WTC11 (cell line): ENCODE measurements at regions not wholly inside any gene's neighbourhood (a gene's known extent, or its start where the extent isn't known, plus 50 kb on each side); places are given as distances from the start of the nearest gene placed in this dataset.

ENCODE experiments used
- ATAC-seq: fragments of 200-7000 bp; cut with Tn5 transposase; 2 replicates; pipeline ENCODE4 v1.10.0; 2021; ENCODE audit warnings: mild to moderate bottlenecking, moderate library complexity
- CTCF ChIA-PET: fragments of 300-600 bp; sonication (Branson Sonifier 250); formaldehyde crosslinking; loops from one replicate; lab custom pipeline; 2021; ENCODE audit warnings: antibody characterized with exemption; lab: Charles Lee
- POLR2A ChIA-PET: fragments of 350-600 bp; sonication (Branson Sonifier 250); formaldehyde crosslinking; loops from one replicate; lab custom pipeline; 2021; ENCODE audit warnings: antibody characterized with exemption; lab: Charles Lee
- DNase-seq: peaks from one replicate; pipeline ENCODE4 v3.0.0; 2021; ENCODE audit warnings: low spot score
- H3K27ac Mint-ChIP-seq: 2 replicates; pipeline ENCODE4 v1.8.0; 2021; ENCODE audit warnings: mixed read lengths
- H3K27me3 Mint-ChIP-seq: 2 replicates; pipeline ENCODE4 v1.8.0; 2021; ENCODE audit warnings: low read depth, mild to moderate bottlenecking, moderate library complexity, mixed read lengths
- H3K36me3 Mint-ChIP-seq: 2 replicates; pipeline ENCODE4 v1.8.0; 2021; ENCODE audit warnings: mixed read lengths
- H3K4me1 Mint-ChIP-seq: 2 replicates; pipeline ENCODE4 v1.8.0; 2022; ENCODE audit warnings: mixed read lengths
- H3K4me3 Mint-ChIP-seq: 2 replicates; pipeline ENCODE4 v1.8.0; 2021; ENCODE audit warnings: mild to moderate bottlenecking, moderate library complexity, mixed read lengths
- H3K9me3 Mint-ChIP-seq: 2 replicates; pipeline ENCODE4 v1.8.0; 2021; ENCODE audit warnings: mixed read lengths
- ATF3 ChIP-seq: sonication (generic); formaldehyde crosslinking; conservative IDR thresholded peaks from 2 replicates; pipeline ENCODE4 v1.8.1; 2022; ENCODE audit warnings: mild to moderate bottlenecking, missing genetic modification reagents
- CREM ChIP-seq: sonication (generic); formaldehyde crosslinking; IDR thresholded peaks from 2 replicates; pipeline ENCODE4 v1.8.1; 2022; ENCODE audit warnings: mild to moderate bottlenecking, missing genetic modification reagents, moderate library complexity
- E2F1 ChIP-seq: sonication (generic); formaldehyde crosslinking; IDR thresholded peaks from 2 replicates; pipeline ENCODE4 v1.8.0; 2022; ENCODE audit warnings: mild to moderate bottlenecking, missing genetic modification reagents
- FOXP1 ChIP-seq: sonication (generic); formaldehyde crosslinking; IDR thresholded peaks from 2 replicates; pipeline ENCODE4 v1.8.0; 2022; ENCODE audit warnings: missing genetic modification reagents, mild to moderate bottlenecking, moderate library complexity, borderline replicate concordance
- HMGXB4 ChIP-seq: sonication (generic); formaldehyde crosslinking; IDR thresholded peaks from 2 replicates; pipeline ENCODE4 v1.8.1; 2023; ENCODE audit warnings: mild to moderate bottlenecking, moderate library complexity, missing genetic modification reagents
- MXD4 ChIP-seq: fragments of 250-450 bp; sonication (Bioruptor Pico); IDR thresholded peaks from 2 replicates; pipeline ENCODE4 v1.8.0; 2021; ENCODE audit warnings: mild to moderate bottlenecking, moderate library complexity, borderline replicate concordance
- NR2C2 ChIP-seq: sonication (generic); formaldehyde crosslinking; IDR thresholded peaks from 2 replicates; pipeline ENCODE4 v1.8.0; 2022; ENCODE audit warnings: mild to moderate bottlenecking, missing genetic modification reagents
- PREB ChIP-seq: sonication (generic); formaldehyde crosslinking; IDR thresholded peaks from 2 replicates; pipeline ENCODE4 v1.8.1; 2022; ENCODE audit warnings: mild to moderate bottlenecking, missing genetic modification reagents, moderate library complexity, borderline replicate concordance
- RORB ChIP-seq: fragments of 250-450 bp; sonication (Bioruptor Pico); IDR thresholded peaks from 2 replicates; pipeline ENCODE4 v1.9.0; 2021; ENCODE audit warnings: mild to moderate bottlenecking
- SMAD4 ChIP-seq: sonication (generic); formaldehyde crosslinking; IDR thresholded peaks from 2 replicates; pipeline ENCODE4 v1.8.0; 2022; ENCODE audit warnings: mild to moderate bottlenecking, missing genetic modification reagents
- SP1 ChIP-seq: sonication (generic); formaldehyde crosslinking; conservative IDR thresholded peaks from 2 replicates; pipeline ENCODE4 v1.8.1; 2022; ENCODE audit warnings: missing genetic modification reagents
- TEAD1 ChIP-seq: sonication (generic); formaldehyde crosslinking; IDR thresholded peaks from 2 replicates; pipeline ENCODE4 v1.8.0; 2022; ENCODE audit warnings: mild to moderate bottlenecking, missing genetic modification reagents
- TEAD4 ChIP-seq: sonication (generic); formaldehyde crosslinking; IDR thresholded peaks from 2 replicates; pipeline ENCODE4 v1.8.0; 2022; ENCODE audit warnings: mild to moderate bottlenecking, missing genetic modification reagents
- USF1 ChIP-seq: sonication (generic); formaldehyde crosslinking; IDR thresholded peaks from 2 replicates; pipeline ENCODE4 v1.8.0; 2022; ENCODE audit warnings: mild to moderate bottlenecking, missing genetic modification reagents
- ZMAT4 ChIP-seq: fragments of 250-450 bp; sonication (Bioruptor Pico); IDR thresholded peaks from 2 replicates; pipeline ENCODE4 v1.9.0; 2021; ENCODE audit warnings: mild to moderate bottlenecking
- ZNF219 ChIP-seq: sonication (generic); formaldehyde crosslinking; IDR thresholded peaks from 2 replicates; pipeline ENCODE4 v1.8.0; 2023; ENCODE audit warnings: missing genetic modification reagents, mild to moderate bottlenecking, borderline replicate concordance

- DNase-seq = no peak
- CTCF ChIA-PET = interaction anchor here (0.5 kb wide), 1 partner anchor 31 kb away, joined by 3 read pairs; no protein-coding TSS in a partner anchor
- Mint-ChIP-seq H3K4me1 (no peaks in the 10 kb centered on the region), H3K9me3 (peaks cover 3% of the 10 kb centered on the region; the same call in 1 of the 2 replicates), H3K4me3 (no peak overlapping the region), H3K27me3 (no peaks in the 10 kb centered on the region), H3K36me3 (no peaks in the 10 kb centered on the region), H3K27ac (no peak overlapping the region)
- TF ChIP-seq USF1 (CRISPR knock-in tag) (no peak), SMAD4 (CRISPR knock-in tag) (no peak), NR2C2 (CRISPR knock-in tag) (no peak), RORB (CRISPR knock-in tag) (no peak), CREM (CRISPR knock-in tag) (no peak), ZNF219 (CRISPR knock-in tag) (no peak)
- POLR2A ChIA-PET = no interaction called here
- no peak for ATAC-seq
These were observed 52.9 kb upstream of the GLS start for GRCh38 chr2:190827720-190828119.

- Mint-ChIP-seq H3K36me3 (no peaks in the 10 kb centered on the region), H3K27me3 (no peaks in the 10 kb centered on the region), H3K27ac (no peak overlapping the region), H3K4me1 (no peaks in the 10 kb centered on the region), H3K9me3 (0 out of 2 replicates have a peak, but pooled peaks cover 3% of the 10 kb centered on the region), H3K4me3 (no peak overlapping the region)
- ATAC-seq (no peak), DNase-seq (no peak)
- POLR2A ChIA-PET = no interaction called here
- TF ChIP-seq FOXP1 = no peak
- TF ChIP-seq PREB = no peak
- TF ChIP-seq ATF3 = no peak
- TF ChIP-seq SP1 (CRISPR knock-in tag) = no peak
- no peak for TF ChIP-seq MXD4 (CRISPR knock-in tag)
- TF ChIP-seq TEAD1 (CRISPR knock-in tag) = no peak
- no peak for TF ChIP-seq HMGXB4 (CRISPR knock-in tag)
- TF ChIP-seq TEAD4 (CRISPR knock-in tag) = no peak
- no peak for TF ChIP-seq ZMAT4 (CRISPR knock-in tag)
- no peak for TF ChIP-seq E2F1
- CTCF ChIA-PET = no interaction called here
These were observed 51.0 kb upstream of the GLS start for GRCh38 chr2:190829642-190830041.
